Neural cell (in vitro differentiated cells): ENCODE measurements at regions not wholly inside any gene's neighbourhood (a gene's known extent, or its start where the extent isn't known, plus 50 kb on each side); places are given as distances from the start of the nearest gene placed in this dataset.

Source experiments
- H2AFZ ChIP-seq: fragments of 200-600, 300-800 bp; sonication (generic), shearing (Covaris generic); 2 replicates; pipeline ENCODE4 v1.6.0; 2014; ENCODE audit warnings: low read depth, mild to moderate bottlenecking, antibody characterized with exemption, low read length, moderate library complexity
- H3F3A ChIP-seq: fragments of 200-600 bp; shearing (Covaris generic); 2 replicates; pipeline ENCODE4 v1.6.1; 2016; ENCODE audit warnings: mild to moderate bottlenecking, moderate library complexity, mixed read lengths, antibody characterized with exemption, low read length; ENCODE audit not compliant: insufficient read depth, poor library complexity, severe bottlenecking
- H3K27ac ChIP-seq: fragments of 200-600, 300-800 bp; sonication (generic), shearing (Covaris generic); 2 replicates; pipeline ENCODE4 v1.5.1; 2014; ENCODE audit warnings: mild to moderate bottlenecking, low read length, moderate library complexity
- H3K27me3 ChIP-seq: fragments of 300-800, 200-600 bp; sonication (generic), shearing (Covaris generic); 2 replicates; pipeline ENCODE4 v1.6.0; 2014; ENCODE audit warnings: mild to moderate bottlenecking, low read depth, low read length, moderate library complexity; ENCODE audit not compliant: insufficient read depth
- H3K36me3 ChIP-seq: fragments of 300-800, 200-600 bp; sonication (generic), shearing (Covaris generic); 2 replicates; pipeline ENCODE4 v1.5.1; 2014; ENCODE audit warnings: mild to moderate bottlenecking, antibody characterized with exemption, low read length, moderate library complexity; ENCODE audit not compliant: insufficient read depth
- H3K4me2 ChIP-seq: fragments of 300-800, 200-600 bp; sonication (generic), shearing (Covaris generic); 2 replicates; pipeline ENCODE4 v1.6.0; 2014; ENCODE audit warnings: mild to moderate bottlenecking, low read length
- H3K4me3 ChIP-seq: fragments of 300-800, 200-600 bp; sonication (generic), shearing (Covaris generic); 2 replicates; pipeline ENCODE4 v1.5.1; 2014; ENCODE audit warnings: mild to moderate bottlenecking, low read length, moderate library complexity
- H3K79me2 ChIP-seq: fragments of 200-600 bp; shearing (Covaris generic); replicated peaks from 2 replicates; pipeline ENCODE4 v1.6.0; 2014; ENCODE audit warnings: mild to moderate bottlenecking, low read length, moderate library complexity; ENCODE audit not compliant: insufficient read depth
- H3K9ac ChIP-seq: fragments of 300-800, 200-600 bp; sonication (generic), shearing (Covaris generic); 2 replicates; pipeline ENCODE4 v1.6.1; 2016; ENCODE audit warnings: mild to moderate bottlenecking, low read length, mixed read lengths
- H3K9me2 ChIP-seq: fragments of 200-600 bp; shearing (Covaris generic); 2 replicates; pipeline ENCODE4 v1.6.1; 2016; ENCODE audit warnings: mild to moderate bottlenecking, low read length, mixed read lengths; ENCODE audit not compliant: insufficient read depth
- H3K9me3 ChIP-seq: fragments of 200-600, 300-800 bp; sonication (generic), shearing (Covaris generic); 2 replicates; pipeline ENCODE4 v1.6.1; 2016; ENCODE audit warnings: mild to moderate bottlenecking, mixed run types, low read length, moderate library complexity, mixed read lengths
- H4K20me1 ChIP-seq: fragments of 200-600 bp; shearing (Covaris generic); 2 replicates; pipeline ENCODE4 v1.6.1; 2016; ENCODE audit warnings: mild to moderate bottlenecking, mixed run types; ENCODE audit not compliant: insufficient read depth
- EP300 ChIP-seq: fragments of 450-650 bp; conservative IDR thresholded peaks from 2 replicates; pipeline ENCODE4 v1.6.1; 2014; ENCODE audit warnings: antibody characterized with exemption, mild to moderate bottlenecking, moderate library complexity; ENCODE audit not compliant: poor library complexity, severe bottlenecking
- EZH2 ChIP-seq: fragments of 200-600, 300-800 bp; shearing (Covaris generic), sonication (generic); IDR thresholded peaks from 2 replicates; pipeline ENCODE4 v1.6.1; 2014; ENCODE audit warnings: antibody characterized with exemption, low read length, borderline replicate concordance, mild to moderate bottlenecking; ENCODE audit not compliant: insufficient read depth, poor library complexity, severe bottlenecking
- MXI1 ChIP-seq: fragments of 450-650 bp; conservative IDR thresholded peaks from 2 replicates; pipeline ENCODE4 v1.6.1; 2014; ENCODE audit warnings: antibody characterized with exemption, mild to moderate bottlenecking; ENCODE audit not compliant: poor library complexity, severe bottlenecking
- POLR2AphosphoS5 ChIP-seq: IDR thresholded peaks from 2 replicates; pipeline ENCODE4 v1.6.1; 2012
- RAD21 ChIP-seq: fragments of 450-650 bp; conservative IDR thresholded peaks from 2 replicates; pipeline ENCODE4 v1.6.1; 2014; ENCODE audit warnings: antibody characterized with exemption, mild to moderate bottlenecking, moderate library complexity
- SMC3 ChIP-seq: fragments of 450-650 bp; conservative IDR thresholded peaks from 2 replicates; pipeline ENCODE4 v1.6.1; 2014; ENCODE audit warnings: antibody characterized with exemption, mild to moderate bottlenecking, moderate library complexity; ENCODE audit not compliant: poor library complexity
- TAF1 ChIP-seq: IDR thresholded peaks from 2 replicates; pipeline ENCODE4 v1.6.1; 2012; ENCODE audit warnings: low read depth
- TF ChIP-seq, protein P1 (sequence below): fragments of 450-650 bp; IDR thresholded peaks from 2 replicates; pipeline ENCODE4 v1.5.1; 2014; ENCODE audit warnings: antibody characterized with exemption, mild to moderate bottlenecking, moderate library complexity; ENCODE audit not compliant: poor library complexity, severe bottlenecking
- TF ChIP-seq, protein P2 (sequence below): IDR thresholded peaks from 2 replicates; pipeline ENCODE4 v1.6.1; 2012; ENCODE audit warnings: borderline replicate concordance

DNA sequence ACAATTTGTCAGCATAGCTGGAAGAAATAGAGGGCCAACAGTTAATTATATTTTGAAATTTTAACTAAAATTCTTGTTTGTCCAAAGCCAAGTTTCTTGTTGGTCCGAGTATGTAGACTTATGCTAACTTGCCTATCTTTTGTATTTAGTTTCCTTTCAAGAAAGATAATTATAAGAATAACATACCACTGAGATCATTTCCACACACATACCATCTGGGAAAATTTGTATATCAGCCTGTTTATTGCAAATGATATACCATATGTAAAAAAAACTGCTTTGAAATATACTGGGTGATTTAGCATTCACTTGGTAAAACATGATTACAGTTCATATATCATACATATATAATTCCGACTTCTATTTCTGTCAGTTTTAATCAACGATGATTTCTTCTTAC is 84.7 kb upstream of the ANKRD50 start:
- Histone ChIP-seq H2AFZ (no peak overlapping the region), H3F3A (no peaks in the 10 kb centered on the region), H3K4me2 (no peak overlapping the region), H3K27me3 (no peaks in the 10 kb centered on the region), H3K9me3 (no peaks in the 10 kb centered on the region), H3K9ac (no peak overlapping the region), H3K36me3 (no peaks in the 10 kb centered on the region), H3K27ac (no peak overlapping the region), H3K79me2 (no peaks in the 10 kb centered on the region), H3K4me3 (no peak overlapping the region), H4K20me1 (no peaks in the 10 kb centered on the region), H3K9me2 (no peaks in the 10 kb centered on the region)
- TF ChIP-seq SMC3 (no peak), EP300 (no peak), TAF1 (no peak), RAD21 (no peak), MXI1 (no peak), EZH2 (no peak)
- TF ChIP-seq, protein P1, sequence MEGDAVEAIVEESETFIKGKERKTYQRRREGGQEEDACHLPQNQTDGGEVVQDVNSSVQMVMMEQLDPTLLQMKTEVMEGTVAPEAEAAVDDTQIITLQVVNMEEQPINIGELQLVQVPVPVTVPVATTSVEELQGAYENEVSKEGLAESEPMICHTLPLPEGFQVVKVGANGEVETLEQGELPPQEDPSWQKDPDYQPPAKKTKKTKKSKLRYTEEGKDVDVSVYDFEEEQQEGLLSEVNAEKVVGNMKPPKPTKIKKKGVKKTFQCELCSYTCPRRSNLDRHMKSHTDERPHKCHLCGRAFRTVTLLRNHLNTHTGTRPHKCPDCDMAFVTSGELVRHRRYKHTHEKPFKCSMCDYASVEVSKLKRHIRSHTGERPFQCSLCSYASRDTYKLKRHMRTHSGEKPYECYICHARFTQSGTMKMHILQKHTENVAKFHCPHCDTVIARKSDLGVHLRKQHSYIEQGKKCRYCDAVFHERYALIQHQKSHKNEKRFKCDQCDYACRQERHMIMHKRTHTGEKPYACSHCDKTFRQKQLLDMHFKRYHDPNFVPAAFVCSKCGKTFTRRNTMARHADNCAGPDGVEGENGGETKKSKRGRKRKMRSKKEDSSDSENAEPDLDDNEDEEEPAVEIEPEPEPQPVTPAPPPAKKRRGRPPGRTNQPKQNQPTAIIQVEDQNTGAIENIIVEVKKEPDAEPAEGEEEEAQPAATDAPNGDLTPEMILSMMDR, result no peak

DNA sequence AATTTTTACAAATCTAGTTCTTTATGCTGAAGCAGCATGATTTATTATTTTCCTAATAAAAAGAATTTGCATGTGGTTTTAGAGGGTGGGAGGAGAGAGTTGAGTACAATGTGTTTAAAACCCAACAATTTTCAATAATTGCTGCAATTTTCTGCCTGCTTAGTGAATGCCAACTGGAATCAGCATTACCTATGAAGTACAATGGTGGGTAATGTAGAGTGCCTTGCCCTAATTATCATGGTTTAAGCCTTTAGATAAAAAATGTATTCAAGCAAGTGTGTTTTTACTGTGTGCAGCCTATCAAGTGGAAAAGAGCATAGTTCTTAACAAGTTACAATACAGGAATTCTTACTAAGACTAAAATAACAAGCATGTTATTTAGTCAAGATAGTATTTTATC is 77.9 kb upstream of the ANKRD50 start:
- no peak overlapping the region for H2AFZ ChIP-seq
- no peak for TF ChIP-seq TAF1
- TF ChIP-seq, protein P1, result no peak
- no peak for TF ChIP-seq MXI1
- TF ChIP-seq, protein P2, sequence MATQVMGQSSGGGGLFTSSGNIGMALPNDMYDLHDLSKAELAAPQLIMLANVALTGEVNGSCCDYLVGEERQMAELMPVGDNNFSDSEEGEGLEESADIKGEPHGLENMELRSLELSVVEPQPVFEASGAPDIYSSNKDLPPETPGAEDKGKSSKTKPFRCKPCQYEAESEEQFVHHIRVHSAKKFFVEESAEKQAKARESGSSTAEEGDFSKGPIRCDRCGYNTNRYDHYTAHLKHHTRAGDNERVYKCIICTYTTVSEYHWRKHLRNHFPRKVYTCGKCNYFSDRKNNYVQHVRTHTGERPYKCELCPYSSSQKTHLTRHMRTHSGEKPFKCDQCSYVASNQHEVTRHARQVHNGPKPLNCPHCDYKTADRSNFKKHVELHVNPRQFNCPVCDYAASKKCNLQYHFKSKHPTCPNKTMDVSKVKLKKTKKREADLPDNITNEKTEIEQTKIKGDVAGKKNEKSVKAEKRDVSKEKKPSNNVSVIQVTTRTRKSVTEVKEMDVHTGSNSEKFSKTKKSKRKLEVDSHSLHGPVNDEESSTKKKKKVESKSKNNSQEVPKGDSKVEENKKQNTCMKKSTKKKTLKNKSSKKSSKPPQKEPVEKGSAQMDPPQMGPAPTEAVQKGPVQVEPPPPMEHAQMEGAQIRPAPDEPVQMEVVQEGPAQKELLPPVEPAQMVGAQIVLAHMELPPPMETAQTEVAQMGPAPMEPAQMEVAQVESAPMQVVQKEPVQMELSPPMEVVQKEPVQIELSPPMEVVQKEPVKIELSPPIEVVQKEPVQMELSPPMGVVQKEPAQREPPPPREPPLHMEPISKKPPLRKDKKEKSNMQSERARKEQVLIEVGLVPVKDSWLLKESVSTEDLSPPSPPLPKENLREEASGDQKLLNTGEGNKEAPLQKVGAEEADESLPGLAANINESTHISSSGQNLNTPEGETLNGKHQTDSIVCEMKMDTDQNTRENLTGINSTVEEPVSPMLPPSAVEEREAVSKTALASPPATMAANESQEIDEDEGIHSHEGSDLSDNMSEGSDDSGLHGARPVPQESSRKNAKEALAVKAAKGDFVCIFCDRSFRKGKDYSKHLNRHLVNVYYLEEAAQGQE, result no peak
- no peak for TF ChIP-seq EP300
- no peak for TF ChIP-seq SMC3
- no peak for TF ChIP-seq RAD21
- TF ChIP-seq POLR2AphosphoS5, result no peak
- no peak for TF ChIP-seq EZH2
- H3K27me3 ChIP-seq, result no peaks in the 10 kb centered on the region
- peaks cover 6% of the 10 kb centered on the region for H3F3A ChIP-seq
- no peak overlapping the region for H3K27ac ChIP-seq
- H3K36me3 ChIP-seq, result no peaks in the 10 kb centered on the region
- no peaks in the 10 kb centered on the region for H3K9me2 ChIP-seq
- H4K20me1 ChIP-seq, result no peaks in the 10 kb centered on the region
- H3K4me2 ChIP-seq, result no peak overlapping the region
- H3K79me2 ChIP-seq, result no peaks in the 10 kb centered on the region
- no peak overlapping the region for H3K9ac ChIP-seq
- H3K4me3 ChIP-seq, result no peak overlapping the region
- no peaks in the 10 kb centered on the region for H3K9me3 ChIP-seq
